H1 (cell line): ENCODE measurements at regions not wholly inside any gene's neighbourhood (a gene's known extent, or its start where the extent isn't known, plus 50 kb on each side); places are given as distances from the start of the nearest gene placed in this dataset.

ENCODE experiments used
- CTCF ChIA-PET: fragments of 300-600 bp; sonication (Branson Sonifier 250); formaldehyde crosslinking; loops from one replicate; lab custom pipeline; 2021; ENCODE audit not compliant: partially characterized antibody; lab: Charles Lee
- POLR2A ChIA-PET: fragments of 300-600 bp; sonication (Branson Sonifier 250); formaldehyde crosslinking; loops from one replicate; lab custom pipeline; 2021; ENCODE audit warnings: inconsistent platforms; ENCODE audit not compliant: partially characterized antibody; lab: Charles Lee
- DNase-seq, 2 experiments: peaks; one replicate each; pipeline versions ENCODE4 v3.0.0 to v3.0.0-alpha.2; 2010 to 2022; ENCODE audit warnings: low spot score in 2 of 2, low read depth in 1 of 2, mixed read lengths in 1 of 2
- FAIRE-seq: peaks from 2 replicates; lab custom pipeline; 2011; peaks lifted over from hg19 to GRCh38; lab: Jason Lieb, UNC
- H2AFZ ChIP-seq: 2 replicates; pipeline ENCODE4 v1.8.1; 2012; ENCODE audit warnings: low read length, inconsistent platforms
- H2AK5ac ChIP-seq: 2 replicates; pipeline ENCODE4 v1.6.1; 2013; ENCODE audit warnings: low read depth, low read length
- H2BK120ac ChIP-seq: replicated peaks from 2 replicates; pipeline ENCODE3; 2013; ENCODE audit warnings: low read depth, low read length, inconsistent platforms
- H2BK12ac ChIP-seq: 2 replicates; pipeline ENCODE4 v1.6.1; 2013; ENCODE audit warnings: low read depth, low read length
- H2BK15ac ChIP-seq: 2 replicates; pipeline ENCODE4 v1.6.1; 2013; ENCODE audit warnings: low read length
- H2BK20ac ChIP-seq: 2 replicates; pipeline ENCODE4 v1.6.1; 2013; ENCODE audit warnings: low read length
- H2BK5ac ChIP-seq: 2 replicates; pipeline ENCODE4 v1.6.1; 2013; ENCODE audit warnings: low read depth, low read length
- H3K14ac ChIP-seq: 2 replicates; pipeline ENCODE4 v1.6.1; 2013; ENCODE audit warnings: inconsistent platforms; ENCODE audit not compliant: insufficient read length
- H3K18ac ChIP-seq: 2 replicates; pipeline ENCODE4 v1.6.1; 2013; ENCODE audit warnings: low read length; ENCODE audit errors: extremely low read depth
- H3K23ac ChIP-seq: 2 replicates; pipeline ENCODE4 v1.6.1; 2013; ENCODE audit warnings: inconsistent platforms; ENCODE audit not compliant: insufficient read length
- H3K23me2 ChIP-seq: 2 replicates; pipeline ENCODE4 v1.6.1; 2013; ENCODE audit warnings: low read depth, low read length
- H3K27ac ChIP-seq: 2 replicates; pipeline ENCODE4 v1.6.1; 2011; ENCODE audit warnings: low read depth, low read length, inconsistent platforms
- H3K27me3 ChIP-seq, 4 experiments: replicated peaks in 1 of 4; 1 replicate in 1 of 4; 2 replicates in 3 of 4; pipeline versions ENCODE4 v1.6.1 to v1.8.1; 2011 to 2013; ENCODE audit warnings: low read length in 3 of 4, mild to moderate bottlenecking in 3 of 4, inconsistent platforms in 2 of 4, mixed read lengths in 2 of 4, moderate library complexity in 1 of 4; ENCODE audit not compliant: control insufficient read depth in 3 of 4, insufficient read depth in 3 of 4; ENCODE audit errors: extremely low read depth in 1 of 4
- H3K36me3 ChIP-seq, 4 experiments: 2 replicates each; pipeline versions ENCODE4 v1.6.1 to v1.8.1; 2011 to 2013; ENCODE audit warnings: mild to moderate bottlenecking in 4 of 4, low read length in 3 of 4, moderate library complexity in 2 of 4, control low read depth in 1 of 4, inconsistent platforms in 1 of 4; ENCODE audit not compliant: insufficient read depth in 4 of 4, control insufficient read depth in 2 of 4
- H3K4ac ChIP-seq: replicated peaks from 2 replicates; pipeline ENCODE3; 2013; ENCODE audit warnings: low read length, low read depth, mixed read lengths, inconsistent platforms; ENCODE audit not compliant: insufficient read length
- H3K4me1 ChIP-seq, 4 experiments: replicated peaks in 1 of 4; 1 replicate in 1 of 4; 2 replicates in 3 of 4; pipeline versions ENCODE4 v1.6.1 to v1.8.1; 2011 to 2013; ENCODE audit warnings: low read length in 3 of 4, inconsistent platforms in 2 of 4, mixed read lengths in 1 of 4; ENCODE audit not compliant: insufficient read depth in 4 of 4, control insufficient read depth in 3 of 4
- H3K4me2 ChIP-seq, 2 experiments: 2 replicates each; pipeline versions ENCODE4 v1.6.1 to v1.8.1; 2011 to 2013; ENCODE audit warnings: low read depth in 2 of 2, low read length in 2 of 2, control low read depth in 1 of 2, inconsistent platforms in 1 of 2, mild to moderate bottlenecking in 1 of 2; ENCODE audit not compliant: insufficient read depth in 1 of 2
- H3K4me3 ChIP-seq, 4 experiments: fragments of 200-600, 300-600 bp in 1 of 4; sonication (generic), shearing (Covaris generic), sonication (Bioruptor Twin) in 1 of 4; 2 replicates each; pipeline versions ENCODE4 v1.5.1 to v1.8.1; 2011 to 2016; ENCODE audit warnings: low read length in 4 of 4, low read depth in 3 of 4, control low read depth in 2 of 4, inconsistent platforms in 2 of 4, mild to moderate bottlenecking in 2 of 4, mixed read lengths in 1 of 4, moderate library complexity in 1 of 4; ENCODE audit not compliant: insufficient read depth in 2 of 4; ENCODE audit errors: extremely low read depth in 1 of 4
- H3K56ac ChIP-seq: replicated peaks from 2 replicates; pipeline ENCODE3; 2013; ENCODE audit warnings: low read depth, mild to moderate bottlenecking, mixed read lengths, low read length, inconsistent platforms; ENCODE audit not compliant: insufficient read length
- H3K79me1 ChIP-seq: 2 replicates; pipeline ENCODE4 v1.6.1; 2013; ENCODE audit warnings: low read depth, low read length, control low read depth
- H3K79me2 ChIP-seq, 2 experiments: 2 replicates each; pipeline versions ENCODE4 v1.6.1 to v1.8.1; 2012 to 2013; ENCODE audit warnings: low read length in 2 of 2, mild to moderate bottlenecking in 2 of 2, inconsistent platforms in 1 of 2; ENCODE audit not compliant: insufficient read depth in 2 of 2, control insufficient read depth in 1 of 2
- H3K9ac ChIP-seq, 4 experiments: replicated peaks in 1 of 4; 1 replicate in 1 of 4; 2 replicates in 3 of 4; pipeline versions ENCODE4 v1.6.1 to v1.8.1; 2011 to 2013; ENCODE audit warnings: low read depth in 3 of 4, low read length in 3 of 4, control low read depth in 2 of 4, mild to moderate bottlenecking in 2 of 4, moderate library complexity in 2 of 4, inconsistent platforms in 1 of 4; ENCODE audit errors: extremely low read depth in 1 of 4
- H3K9me3 ChIP-seq, 2 experiments: 2 replicates each; pipeline versions ENCODE4 v1.6.1 to v1.8.1; 2012 to 2013; ENCODE audit warnings: mild to moderate bottlenecking in 2 of 2, moderate library complexity in 2 of 2, control low read depth in 1 of 2, inconsistent platforms in 1 of 2, low read depth in 1 of 2, low read length in 1 of 2, mixed read lengths in 1 of 2; ENCODE audit not compliant: insufficient read depth in 2 of 2
- H4K20me1 ChIP-seq, 2 experiments: replicated peaks in 1 of 2; 2 replicates each; pipeline versions ENCODE3 to v1.8.1; 2011 to 2013; ENCODE audit warnings: inconsistent platforms in 2 of 2, low read length in 2 of 2, mild to moderate bottlenecking in 1 of 2; ENCODE audit not compliant: insufficient read depth in 2 of 2, control insufficient read depth in 1 of 2
- H4K5ac ChIP-seq: 2 replicates; pipeline ENCODE4 v1.6.1; 2013; ENCODE audit warnings: low read length, low read depth, mixed read lengths, inconsistent platforms; ENCODE audit not compliant: insufficient read length
- H4K8ac ChIP-seq: 2 replicates; pipeline ENCODE4 v1.8.0; 2013; ENCODE audit warnings: mild to moderate bottlenecking, moderate library complexity, low read length, inconsistent platforms; ENCODE audit not compliant: insufficient read depth; ENCODE audit errors: extremely low read depth
- H4K91ac ChIP-seq: replicated peaks from 2 replicates; pipeline ENCODE3; 2013; ENCODE audit warnings: low read length, mixed read lengths, inconsistent platforms; ENCODE audit not compliant: insufficient read length
- BRCA1 ChIP-seq: IDR thresholded peaks from 2 replicates; pipeline ENCODE4 v1.6.1; 2012; ENCODE audit warnings: low read depth, low read length, improper control_type of control experiment
- CBX8 ChIP-seq: fragments of 300-800, 300-1000 bp; sonication (generic); IDR thresholded peaks from 2 replicates; pipeline ENCODE4 v1.7.1; 2016; ENCODE audit warnings: low read depth, low read length, borderline replicate concordance
- CHD1 ChIP-seq: IDR thresholded peaks from 2 replicates; pipeline ENCODE4 v1.6.1; 2012; ENCODE audit warnings: low read depth, low read length, improper control_type of control experiment
- KDM1A ChIP-seq: fragments of 200-600, 300-600 bp; sonication (generic); IDR thresholded peaks from 2 replicates; pipeline ENCODE4 v1.7.1; 2016; ENCODE audit warnings: mild to moderate bottlenecking, low read length, borderline replicate concordance
- KDM5A ChIP-seq: fragments of 200-600 bp; IDR thresholded peaks from 2 replicates; pipeline ENCODE4 v1.7.1; 2012; ENCODE audit warnings: mild to moderate bottlenecking, low read length, inconsistent platforms, mixed read lengths
- POLR2A ChIP-seq, 2 experiments: IDR thresholded peaks; 1 replicate in 1 of 2; 2 replicates in 1 of 2; pipeline ENCODE4 v1.6.1; 2011; ENCODE audit warnings: low read depth in 2 of 2, low read length in 2 of 2, mild to moderate bottlenecking in 2 of 2; ENCODE audit errors: control extremely low read depth in 1 of 2
- POLR2AphosphoS5 ChIP-seq: IDR thresholded peaks from 2 replicates; pipeline ENCODE4 v1.6.1; 2011; ENCODE audit warnings: low read depth, low read length
- RNF2 ChIP-seq: fragments of 200-900, 300-1000 bp; sonication (generic); IDR thresholded peaks from 2 replicates; pipeline ENCODE4 v1.7.1; 2016; ENCODE audit warnings: borderline replicate concordance, low read depth, mild to moderate bottlenecking, antibody characterized with exemption, low read length; ENCODE audit not compliant: poor library complexity, severe bottlenecking; ENCODE audit errors: missing control alignments
- SAP30 ChIP-seq: fragments of 300-600 bp; sonication (generic); IDR thresholded peaks from 2 replicates; pipeline ENCODE4 v1.7.1; 2012; ENCODE audit warnings: low read length, moderate library complexity, mild to moderate bottlenecking, inconsistent platforms; ENCODE audit not compliant: insufficient read depth, insufficient replicate concordance
- SIN3A ChIP-seq, 2 experiments: IDR thresholded peaks in 1 of 2; conservative IDR thresholded peaks in 1 of 2; 2 replicates each; pipeline ENCODE4 v1.6.1; 2011 to 2012; ENCODE audit warnings: low read length in 2 of 2, improper control_type of control experiment in 1 of 2, low read depth in 1 of 2, mild to moderate bottlenecking in 1 of 2
- SP2 ChIP-seq: IDR thresholded peaks from 2 replicates; pipeline ENCODE4 v1.6.1; 2012; ENCODE audit warnings: mild to moderate bottlenecking, low read length, inconsistent platforms
- ZNF274 ChIP-seq: IDR thresholded peaks from 2 replicates; pipeline ENCODE4 v1.7.0; 2012; ENCODE audit warnings: low read length, borderline replicate concordance; ENCODE audit errors: extremely low read depth
- WGBS, 2 experiments: shearing (Covaris generic) in 1 of 2; methylation state at CpG; one replicate each; pipeline versions ENCODE4 v1.1.6 to v1.1.7; 2013 to 2015; ENCODE audit warnings: low lambda C conversion rate in 2 of 2, mixed read lengths in 2 of 2, inconsistent platforms in 1 of 2, low coverage in 1 of 2, missing lambda C conversion rate in 1 of 2; ENCODE audit not compliant: insufficient replicate concordance in 2 of 2, insufficient coverage in 1 of 2, insufficient read length in 1 of 2; ENCODE audit errors: extremely low coverage in 1 of 2, missing lambda C conversion rate in 1 of 2; 5-methylcytosine and 5-hydroxymethylcytosine counted together
- TF ChIP-seq, protein P1 (sequence below): IDR thresholded peaks from 2 replicates; pipeline ENCODE4 v1.6.1; 2011; ENCODE audit warnings: low read depth, mild to moderate bottlenecking, low read length; ENCODE audit not compliant: insufficient read depth
- TF ChIP-seq, protein P2 (sequence below): IDR thresholded peaks from 2 replicates; pipeline ENCODE4 v1.6.1; 2012; ENCODE audit warnings: inconsistent platforms

DNA sequence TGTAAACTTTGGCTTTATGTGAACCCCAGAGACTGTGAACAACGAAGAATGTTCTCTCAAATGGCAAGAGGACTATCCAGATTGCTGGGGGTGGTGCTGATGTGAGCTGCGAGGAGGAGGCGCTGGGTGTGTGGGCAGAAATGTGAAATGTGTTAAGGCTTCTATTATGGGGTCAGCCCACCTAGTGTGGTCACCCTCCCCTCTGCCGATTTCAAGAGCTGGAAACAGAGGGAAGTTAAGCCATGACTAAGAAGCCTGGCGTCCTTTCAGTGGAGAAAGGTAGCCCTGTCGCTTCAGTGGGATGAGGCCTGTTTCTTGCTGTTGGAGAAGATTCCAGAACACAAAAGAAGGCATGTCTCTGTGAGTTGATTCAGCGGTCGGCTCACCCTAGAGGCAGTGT is 89.0 kb upstream of the KCTD1 start:
- H4K20me1 ChIP-seq: no peaks in the 10 kb centered on the region
- H2BK5ac ChIP-seq: no peak overlapping the region
- no peak overlapping the region for H2AFZ ChIP-seq
- H3K18ac ChIP-seq: no peak overlapping the region
- no peak overlapping the region for H3K4me2 ChIP-seq
- H3K36me3 ChIP-seq: no peaks in the 10 kb centered on the region
- no peak overlapping the region for H3K9ac ChIP-seq
- no peak for DNase-seq
- H3K4me1 ChIP-seq: no peaks in the 10 kb centered on the region
- WGBS, 2 experiments: 86% methylated on average over 8 of the region's 8 CpGs; no CpG with 5 or more reads in 1 of the 2 experiments
- H3K56ac ChIP-seq: no peak overlapping the region
- ChIA-PET CTCF (interaction anchor here (0.7 to 1.3 kb wide), 6 partner anchors 9 to 254 kb away, joined by 3 to 5 read pairs (median 3); no protein-coding TSS in a partner anchor), POLR2A (no interaction called here)
- no peak overlapping the region for H3K4ac ChIP-seq
- H3K9me3 ChIP-seq: no peaks in the 10 kb centered on the region
- H2AK5ac ChIP-seq: no peak overlapping the region
- no peaks in the 10 kb centered on the region for H3K23me2 ChIP-seq
- no peaks in the 10 kb centered on the region; a peak in 2 of 7 replicates for H3K27me3 ChIP-seq
- no peak overlapping the region for H2BK120ac ChIP-seq
- H3K14ac ChIP-seq: no peak overlapping the region
- H3K79me1 ChIP-seq: no peaks in the 10 kb centered on the region
- no peak overlapping the region for H4K5ac ChIP-seq
- no peak overlapping the region for H3K4me3 ChIP-seq
- no peaks in the 10 kb centered on the region for H3K79me2 ChIP-seq
- H2BK20ac ChIP-seq: no peak overlapping the region
- H4K8ac ChIP-seq: no peak overlapping the region
- no peak for FAIRE-seq
- TF ChIP-seq SIN3A (conservative IDR thresholded peaks at IDR 0.05 in 1 of 2, IDR thresholded peaks at IDR 0.05 in 1 of 2; ENCODE audit: low read depth in 1 of 2, low read length in 2 of 2) (no peak), POLR2AphosphoS5 (no peak), SAP30 (no peak), POLR2A (IDR thresholded peaks at IDR 0.05; ENCODE audit: control extremely low read depth in 1 of 2, low read depth in 2 of 2, low read length in 2 of 2) (no peak), KDM1A (no peak), CBX8 (no peak), SP2 (no peak), CHD1 (no peak), BRCA1 (no peak), ZNF274 (no peak), RNF2 (no peak), KDM5A (no peak)
- TF ChIP-seq, protein P1, sequence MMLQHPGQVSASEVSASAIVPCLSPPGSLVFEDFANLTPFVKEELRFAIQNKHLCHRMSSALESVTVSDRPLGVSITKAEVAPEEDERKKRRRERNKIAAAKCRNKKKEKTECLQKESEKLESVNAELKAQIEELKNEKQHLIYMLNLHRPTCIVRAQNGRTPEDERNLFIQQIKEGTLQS: no peak
- TF ChIP-seq, protein P2, sequence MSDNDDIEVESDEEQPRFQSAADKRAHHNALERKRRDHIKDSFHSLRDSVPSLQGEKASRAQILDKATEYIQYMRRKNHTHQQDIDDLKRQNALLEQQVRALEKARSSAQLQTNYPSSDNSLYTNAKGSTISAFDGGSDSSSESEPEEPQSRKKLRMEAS: no peak
- no peak overlapping the region for H2BK12ac ChIP-seq
- no peak overlapping the region for H3K23ac ChIP-seq
- H2BK15ac ChIP-seq: no peak overlapping the region
- H3K27ac ChIP-seq: no peak overlapping the region; the same call in 1 of the 2 replicates
- no peak overlapping the region for H4K91ac ChIP-seq
